Gastrocnemius medialis (tissue), 4 donors: ENCODE measurements at regions not wholly inside any gene's neighbourhood (a gene's known extent, or its start where the extent isn't known, plus 50 kb on each side); places are given as distances from the start of the nearest gene placed in this dataset.

Experiments
- POLR2A ChIP-seq, 2 donors: fragments of 450-650 bp; IDR thresholded peaks; one replicate each; pipeline ENCODE4 v1.6.1; 2017; ENCODE audit warnings: antibody characterized with exemption in 2 of 2, mild to moderate bottlenecking in 2 of 2, moderate library complexity in 2 of 2
- TF ChIP-seq, protein P1 (sequence below), 5 experiments: fragments of 450-650 bp in 3 of 5; fragments of 200-600 bp in 2 of 5; sonication (generic) in 2 of 5; IDR thresholded peaks in 4 of 5; conservative IDR thresholded peaks in 1 of 5; 1 replicate in 4 of 5; 2 replicates in 1 of 5; pipeline ENCODE4 v1.5.1; 2016 to 2019; ENCODE audit warnings: antibody characterized with exemption in 5 of 5, mild to moderate bottlenecking in 3 of 5, moderate library complexity in 3 of 5

GRCh38 chr9:27679338-27679737, 106.1 kb upstream of the C9orf72 start:
- TF ChIP-seq, protein P1, sequence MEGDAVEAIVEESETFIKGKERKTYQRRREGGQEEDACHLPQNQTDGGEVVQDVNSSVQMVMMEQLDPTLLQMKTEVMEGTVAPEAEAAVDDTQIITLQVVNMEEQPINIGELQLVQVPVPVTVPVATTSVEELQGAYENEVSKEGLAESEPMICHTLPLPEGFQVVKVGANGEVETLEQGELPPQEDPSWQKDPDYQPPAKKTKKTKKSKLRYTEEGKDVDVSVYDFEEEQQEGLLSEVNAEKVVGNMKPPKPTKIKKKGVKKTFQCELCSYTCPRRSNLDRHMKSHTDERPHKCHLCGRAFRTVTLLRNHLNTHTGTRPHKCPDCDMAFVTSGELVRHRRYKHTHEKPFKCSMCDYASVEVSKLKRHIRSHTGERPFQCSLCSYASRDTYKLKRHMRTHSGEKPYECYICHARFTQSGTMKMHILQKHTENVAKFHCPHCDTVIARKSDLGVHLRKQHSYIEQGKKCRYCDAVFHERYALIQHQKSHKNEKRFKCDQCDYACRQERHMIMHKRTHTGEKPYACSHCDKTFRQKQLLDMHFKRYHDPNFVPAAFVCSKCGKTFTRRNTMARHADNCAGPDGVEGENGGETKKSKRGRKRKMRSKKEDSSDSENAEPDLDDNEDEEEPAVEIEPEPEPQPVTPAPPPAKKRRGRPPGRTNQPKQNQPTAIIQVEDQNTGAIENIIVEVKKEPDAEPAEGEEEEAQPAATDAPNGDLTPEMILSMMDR (IDR thresholded peaks at IDR 0.05 in 4 of 5, conservative IDR thresholded peaks at IDR 0.05 in 1 of 5), result no peak
- no peak for TF ChIP-seq POLR2A (IDR thresholded peaks at IDR 0.05)
